Suprapubic skin (tissue), 4 donors: ENCODE measurements at regions not wholly inside any gene's neighbourhood (a gene's known extent, or its start where the extent isn't known, plus 50 kb on each side); places are given as distances from the start of the nearest gene placed in this dataset.
"Not testable (repeated sequence)": the region's sequence is repeated elsewhere in the genome, so short reads cannot be mapped to it uniquely, and the experiment has no call there.

ENCODE experiments used
- DNase-seq, 2 donors: peaks; one replicate each; pipeline ENCODE4 v3.0.0-alpha.2; 2019; ENCODE audit warnings: low spot score in 2 of 2
- H3K27ac ChIP-seq: fragments of 200-600 bp; sonication (generic); one replicate; pipeline ENCODE4 v1.5.1; 2019
- H3K27me3 ChIP-seq: fragments of 200-600 bp; sonication (generic); one replicate; pipeline ENCODE4 v1.5.1; 2019
- H3K36me3 ChIP-seq: fragments of 200-600 bp; sonication (generic); one replicate; pipeline ENCODE4 v1.5.1; 2019
- H3K4me1 ChIP-seq: fragments of 200-600 bp; sonication (generic); one replicate; pipeline ENCODE4 v1.5.1; 2019
- H3K4me3 ChIP-seq: fragments of 200-600 bp; sonication (generic); one replicate; pipeline ENCODE4 v1.5.1; 2019; ENCODE audit warnings: mild to moderate bottlenecking
- H3K9me3 ChIP-seq: fragments of 200-600 bp; sonication (generic); one replicate; pipeline ENCODE4 v1.5.1; 2019
- CTCF ChIP-seq, 2 donors: fragments of 200-600 bp in 1 of 2; fragments of 450-650 bp in 1 of 2; sonication (generic) in 1 of 2; IDR thresholded peaks; one replicate each; pipeline ENCODE4 v1.5.1; 2016 to 2019; ENCODE audit warnings: antibody characterized with exemption in 2 of 2, mild to moderate bottlenecking in 1 of 2, moderate library complexity in 1 of 2
- EP300 ChIP-seq: sonication (generic); formaldehyde crosslinking; IDR thresholded peaks from one replicate; pipeline ENCODE4 v1.6.1; 2017; ENCODE audit warnings: antibody characterized with exemption
- POLR2A ChIP-seq, 2 donors: fragments of 450-650 bp; IDR thresholded peaks; one replicate each; pipeline ENCODE4 v1.6.1; 2017; ENCODE audit warnings: antibody characterized with exemption in 2 of 2, mild to moderate bottlenecking in 2 of 2, moderate library complexity in 2 of 2
- POLR2AphosphoS5 ChIP-seq, 3 donors: sonication (generic); formaldehyde crosslinking; IDR thresholded peaks; one replicate each; pipeline ENCODE4 v1.6.1; 2017; ENCODE audit warnings: antibody characterized with exemption in 3 of 3
- WGBS: methylation state at CpG from one replicate; pipeline ENCODE4 v1.1.5; 2018; 5-methylcytosine and 5-hydroxymethylcytosine counted together

GRCh38 chr13:99730403-99730802 lies 229.1 kb downstream of the TM9SF2 start:
- H3K9me3 ChIP-seq = no peaks in the 10 kb centered on the region
- H3K27ac ChIP-seq = no peak overlapping the region
- DNase-seq = no peak
- H3K4me1 ChIP-seq = no peaks in the 10 kb centered on the region
- H3K36me3 ChIP-seq = no peaks in the 10 kb centered on the region
- no peak overlapping the region for H3K4me3 ChIP-seq
- TF ChIP-seq POLR2AphosphoS5 (IDR thresholded peaks at IDR 0.05) (no peak), EP300 (no peak), POLR2A (IDR thresholded peaks at IDR 0.05) (no peak), CTCF (IDR thresholded peaks at IDR 0.05) (no peak)
- 88% methylated on average over 7 of the region's 11 CpGs for WGBS
- H3K27me3 ChIP-seq = no peaks in the 10 kb centered on the region

GRCh38 chr13:99729745-99730144 lies 228.5 kb downstream of the TM9SF2 start:
- WGBS = 93% methylated on average over 15 of the region's 16 CpGs
- no peak overlapping the region for H3K4me3 ChIP-seq
- H3K27me3 ChIP-seq = no peaks in the 10 kb centered on the region
- DNase-seq = no peak
- no peaks in the 10 kb centered on the region for H3K9me3 ChIP-seq
- no peaks in the 10 kb centered on the region for H3K36me3 ChIP-seq
- no peaks in the 10 kb centered on the region for H3K4me1 ChIP-seq
- TF ChIP-seq EP300 = no peak
- no peak for TF ChIP-seq POLR2A (IDR thresholded peaks at IDR 0.05)
- TF ChIP-seq CTCF (IDR thresholded peaks at IDR 0.05) = no peak
- no peak for TF ChIP-seq POLR2AphosphoS5 (IDR thresholded peaks at IDR 0.05)
- no peak overlapping the region for H3K27ac ChIP-seq

- not testable (repeated sequence) for H3K36me3 ChIP-seq, H3K27me3 ChIP-seq, H3K27ac ChIP-seq, H3K4me1 ChIP-seq, H3K9me3 ChIP-seq, DNase-seq, H3K4me3 ChIP-seq
- WGBS = 98% methylated on average over 6 of the region's 6 CpGs
Measured at GRCh38 chr13:99727651-99728050, 226.4 kb downstream of the TM9SF2 start.

GRCh38 chr13:99726282-99726894 lies 225.1 kb downstream of the TM9SF2 start:
- no peak overlapping the region for H3K4me3 ChIP-seq
- H3K9me3 ChIP-seq = no peaks in the 10 kb centered on the region
- no peak overlapping the region for H3K27ac ChIP-seq
- no peak for DNase-seq
- 86% methylated on average over 10 of the region's 10 CpGs for WGBS
- no peak for TF ChIP-seq POLR2AphosphoS5 (IDR thresholded peaks at IDR 0.05)
- no peak for TF ChIP-seq EP300
- no peak for TF ChIP-seq CTCF (IDR thresholded peaks at IDR 0.05)
- no peak for TF ChIP-seq POLR2A (IDR thresholded peaks at IDR 0.05)
- H3K27me3 ChIP-seq = no peaks in the 10 kb centered on the region
- H3K4me1 ChIP-seq = no peaks in the 10 kb centered on the region
- H3K36me3 ChIP-seq = no peaks in the 10 kb centered on the region

GRCh38 chr13:99725644-99726043 lies 224.4 kb downstream of the TM9SF2 start:
- H3K27me3 ChIP-seq = no peaks in the 10 kb centered on the region
- 90% methylated on average over 11 of the region's 11 CpGs for WGBS
- H3K36me3 ChIP-seq = no peaks in the 10 kb centered on the region
- H3K27ac ChIP-seq = no peak overlapping the region
- DNase-seq = no peak
- H3K9me3 ChIP-seq = no peaks in the 10 kb centered on the region
- TF ChIP-seq EP300 (no peak), POLR2AphosphoS5 (IDR thresholded peaks at IDR 0.05) (no peak), POLR2A (IDR thresholded peaks at IDR 0.05) (no peak), CTCF (IDR thresholded peaks at IDR 0.05) (no peak)
- no peak overlapping the region for H3K4me3 ChIP-seq
- H3K4me1 ChIP-seq = no peaks in the 10 kb centered on the region
